HT1080 (cell line): ENCODE measurements at regions not wholly inside any gene's neighbourhood (a gene's known extent, or its start where the extent isn't known, plus 50 kb on each side); places are given as distances from the start of the nearest gene placed in this dataset.

Source experiments
- DNase-seq: peaks from one replicate; pipeline ENCODE4 v3.0.0-alpha.2; 2015; ENCODE audit warnings: low read depth

DNA sequence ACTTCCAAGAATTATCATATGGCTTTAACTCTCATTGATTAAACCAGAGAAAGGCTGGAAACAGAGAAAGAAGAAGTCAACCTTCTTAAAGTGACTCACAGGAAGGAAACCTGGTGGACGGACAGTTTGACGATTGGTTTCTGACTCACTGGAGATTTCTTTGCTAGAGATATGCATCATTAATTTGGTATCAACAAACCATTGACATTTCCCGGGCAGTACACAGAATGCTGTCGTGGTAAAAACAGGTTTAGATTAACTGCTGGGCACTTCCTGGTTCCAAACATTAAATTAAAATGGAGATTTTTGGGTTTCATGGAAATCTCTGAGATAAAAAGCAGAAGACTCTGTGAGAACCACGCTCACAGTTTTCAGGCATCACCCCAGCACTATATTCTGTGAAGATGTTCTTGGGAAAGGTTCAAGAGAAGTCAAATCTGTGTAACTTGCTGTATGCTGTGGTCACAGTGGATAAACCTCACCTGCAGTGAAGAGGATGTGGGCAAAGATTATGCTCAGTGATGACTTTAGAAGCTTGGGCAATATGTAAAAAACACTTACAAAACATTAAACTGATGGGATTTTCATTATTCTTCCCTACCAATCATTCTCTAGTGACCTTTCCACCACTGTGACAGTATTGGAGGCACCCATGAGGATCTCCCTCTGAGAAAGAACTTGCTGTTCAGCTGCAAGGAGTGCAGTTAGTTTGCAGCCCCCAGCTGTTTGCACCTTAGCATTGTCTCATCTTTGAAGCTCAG, 61.1 kb upstream of the CD44 start:
- peak; percentile 92 for DNase-seq

DNA sequence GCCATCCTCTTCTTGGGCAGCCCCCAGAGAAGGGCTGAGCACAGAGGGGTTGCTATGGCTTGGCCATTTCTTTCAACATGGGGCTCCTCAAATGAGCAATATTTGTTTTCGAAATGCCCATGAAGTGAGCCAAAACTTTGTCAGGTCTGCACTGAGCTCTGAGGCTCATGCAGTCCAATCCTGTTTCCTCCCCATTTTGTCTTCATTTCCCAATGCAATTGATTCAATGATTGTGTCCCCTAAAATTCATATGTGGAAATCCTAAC, 60.6 kb upstream of the CD44 start:
- DNase-seq = no peak

DNA sequence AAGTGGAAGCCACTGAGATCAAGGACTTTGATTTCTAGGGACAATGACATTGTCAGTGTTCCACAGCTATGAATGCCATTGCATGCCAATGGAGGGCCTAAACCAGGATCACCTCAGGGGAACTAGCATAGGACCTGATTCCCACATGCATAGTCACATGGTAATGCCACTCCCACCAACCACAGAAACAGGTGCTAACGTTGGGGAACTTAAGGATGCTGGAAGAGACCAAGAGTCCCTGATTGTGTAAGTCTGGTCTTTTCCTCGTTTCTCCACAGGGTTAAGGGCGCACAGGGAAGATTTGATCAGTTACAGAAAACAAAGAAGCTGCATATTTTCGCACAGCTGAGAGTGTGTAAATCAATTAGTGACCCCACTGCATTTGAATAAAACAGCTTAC, 59.4 kb upstream of the CD44 start:
- DNase-seq = no peak

DNA sequence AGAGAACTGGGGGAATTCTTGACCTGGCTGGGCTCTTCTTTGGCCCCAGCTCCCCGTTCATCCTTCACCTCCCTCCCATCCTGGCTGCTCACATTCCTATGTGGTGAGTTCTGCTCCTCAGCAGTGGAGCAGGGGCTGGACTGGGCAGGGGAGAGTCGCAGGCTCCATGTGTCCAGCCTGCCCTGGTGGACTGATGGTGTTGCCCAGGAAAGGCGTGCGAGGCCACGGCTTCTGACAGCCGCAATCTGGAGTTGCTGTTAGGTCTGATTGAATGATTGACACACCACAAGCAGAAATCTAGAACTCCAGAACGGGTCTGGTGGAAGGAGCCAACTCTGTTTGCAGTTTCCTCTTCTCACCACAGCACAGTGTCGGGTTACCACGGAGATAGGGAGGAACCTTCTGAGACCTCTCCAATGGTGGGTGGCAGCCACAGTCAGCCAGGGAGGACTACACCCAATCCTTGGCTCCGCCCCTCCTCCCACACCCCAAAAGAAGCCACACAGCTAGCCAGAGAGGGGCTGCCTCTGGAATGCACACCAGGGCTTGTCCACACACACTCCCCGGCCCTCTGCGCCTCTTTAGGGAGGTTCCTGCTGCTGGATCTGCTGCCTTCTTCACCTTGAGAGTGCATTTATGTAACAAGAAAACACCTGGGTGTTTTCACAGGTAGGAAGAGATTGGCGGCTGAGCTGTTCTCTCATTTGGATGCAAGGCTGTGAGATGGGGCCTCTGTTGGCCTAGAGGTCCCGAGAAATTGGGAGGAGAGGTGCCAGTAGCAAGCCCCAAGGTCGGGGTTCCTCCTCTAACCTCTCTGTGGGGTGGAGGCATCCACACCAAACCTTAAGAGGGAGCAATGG, 56.4 kb upstream of the CD44 start:
- peak; percentile 98 for DNase-seq

DNA sequence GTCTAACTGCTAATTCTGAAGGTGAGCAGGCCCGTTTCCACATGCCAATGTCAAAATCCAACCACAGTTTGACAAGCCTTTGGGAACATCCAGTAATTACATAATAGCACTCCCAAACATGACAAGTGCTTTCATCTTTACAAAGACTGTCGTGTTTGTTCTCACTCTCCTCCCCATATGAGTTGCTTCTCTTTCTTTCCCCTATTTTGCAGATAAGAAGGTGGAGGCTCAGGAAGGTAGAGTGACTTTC, 55.9 kb upstream of the CD44 start:
- DNase-seq = no peak

DNA sequence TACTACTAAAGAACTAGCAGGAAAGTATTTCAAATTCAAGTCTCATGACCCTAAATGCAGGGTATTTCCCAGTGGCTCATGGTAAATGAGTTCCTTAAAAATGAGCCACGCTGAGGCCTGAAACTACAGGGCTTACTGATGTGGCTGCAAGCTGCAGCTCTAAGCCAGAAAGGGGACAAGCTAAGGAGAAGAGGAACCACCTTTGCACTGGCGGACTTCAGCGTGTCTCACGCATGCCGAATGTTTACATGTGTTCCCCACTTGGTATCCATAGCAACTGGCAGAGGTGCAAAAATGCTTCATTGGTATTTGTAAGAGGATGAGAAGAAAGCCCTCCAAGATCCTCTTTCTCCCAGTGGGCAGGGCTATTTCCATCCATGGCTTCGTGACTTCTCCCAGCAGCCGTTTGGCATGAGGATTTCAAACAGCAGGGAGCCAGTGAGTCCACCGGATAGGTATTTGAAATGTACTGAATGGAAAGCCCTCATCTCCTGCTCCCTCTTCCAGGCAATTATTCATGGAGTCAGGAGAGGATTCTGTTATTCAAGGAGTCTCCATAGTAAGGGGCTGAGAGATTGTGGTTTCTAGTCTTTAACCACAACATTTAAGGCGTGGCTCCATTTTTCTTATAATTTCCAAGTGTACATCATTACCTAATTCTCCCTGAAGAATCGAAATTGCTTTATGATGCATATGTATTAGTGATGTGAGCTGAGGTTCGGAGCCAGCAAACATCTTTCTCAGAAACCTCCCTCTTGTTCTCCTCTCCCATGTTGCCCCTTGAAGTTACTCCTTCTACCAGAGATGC, 55.3 kb upstream of the CD44 start:
- peak; percentile 100 for DNase-seq

DNA sequence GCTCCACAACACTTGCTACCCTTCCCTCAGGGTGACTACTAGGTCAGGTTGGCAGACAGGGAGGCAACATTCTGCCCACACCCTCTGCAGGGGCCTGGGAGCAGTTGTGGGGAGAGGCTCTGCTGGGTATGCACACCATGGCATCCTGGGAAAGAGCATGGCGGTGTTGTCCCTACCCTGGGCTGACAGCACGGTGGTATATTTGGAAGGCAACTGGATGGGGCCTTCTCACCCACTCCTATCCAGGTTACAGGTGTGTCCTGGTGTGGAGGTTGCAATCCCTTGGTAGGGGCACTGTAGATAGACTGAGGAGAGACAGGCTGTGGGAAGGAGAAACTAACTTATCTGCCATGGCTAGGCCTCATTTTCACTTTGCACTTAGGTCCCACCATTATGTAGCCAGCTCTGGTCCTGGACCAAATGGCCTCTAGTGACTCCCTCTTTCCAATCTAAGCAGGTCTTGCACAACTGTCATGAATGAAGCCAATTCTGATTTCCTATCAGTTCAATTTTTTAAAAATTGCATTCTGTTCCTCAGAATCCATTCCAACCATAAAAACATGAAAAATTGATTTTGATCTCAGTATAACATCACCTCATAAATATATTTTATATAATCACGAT, 54.0 kb upstream of the CD44 start:
- DNase-seq = no peak

DNA sequence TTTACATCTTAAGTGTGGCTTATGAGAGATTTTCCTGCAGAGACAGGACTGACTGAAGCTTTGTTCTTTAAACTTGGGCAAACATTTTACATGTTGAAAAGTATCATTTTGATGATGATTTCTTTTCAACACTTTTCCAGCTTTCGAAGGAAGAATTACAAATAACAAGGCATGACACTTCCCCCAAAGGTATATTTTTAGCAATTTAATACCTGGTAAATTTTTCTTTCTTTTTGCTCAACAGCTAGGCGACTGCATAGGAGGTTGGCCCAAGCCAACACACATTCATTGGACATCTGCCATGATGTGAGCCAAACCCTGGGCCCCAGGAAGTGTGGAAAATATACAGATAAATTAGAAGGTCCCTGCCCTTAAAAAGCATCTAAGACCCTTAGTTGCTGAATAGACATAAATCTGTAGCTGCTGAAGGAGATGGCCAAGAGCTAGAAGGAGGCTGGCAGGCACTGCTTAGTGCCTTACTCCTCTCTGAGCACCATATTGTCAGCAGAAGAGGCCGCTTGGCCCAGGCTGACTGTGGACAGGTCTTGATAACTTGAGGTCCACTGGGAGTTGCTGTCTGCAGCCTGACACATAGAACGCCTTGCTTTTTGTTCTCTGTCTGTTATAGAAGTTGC, 53.3 kb upstream of the CD44 start:
- no peak for DNase-seq

DNA sequence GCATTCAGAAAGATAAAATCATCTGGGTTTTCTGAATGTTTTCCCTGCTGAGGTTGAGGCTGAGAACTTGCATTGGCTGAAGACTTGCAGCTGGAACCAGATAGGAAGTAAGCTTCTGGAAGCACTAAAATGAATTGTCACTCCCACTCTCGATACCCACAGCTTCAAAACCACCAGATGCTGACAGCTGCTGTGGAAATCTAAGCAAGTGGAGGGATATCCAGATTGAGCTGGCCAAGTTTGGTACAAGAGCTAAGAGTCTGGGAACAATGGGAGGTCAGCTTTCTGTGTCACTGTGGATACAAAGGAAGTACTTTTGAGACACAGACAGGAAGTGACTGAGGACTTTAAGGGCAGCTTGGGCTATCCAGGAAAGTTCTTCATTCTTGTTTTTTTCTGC, 51.3 kb upstream of the CD44 start:
- DNase-seq = peak; percentile 71

DNA sequence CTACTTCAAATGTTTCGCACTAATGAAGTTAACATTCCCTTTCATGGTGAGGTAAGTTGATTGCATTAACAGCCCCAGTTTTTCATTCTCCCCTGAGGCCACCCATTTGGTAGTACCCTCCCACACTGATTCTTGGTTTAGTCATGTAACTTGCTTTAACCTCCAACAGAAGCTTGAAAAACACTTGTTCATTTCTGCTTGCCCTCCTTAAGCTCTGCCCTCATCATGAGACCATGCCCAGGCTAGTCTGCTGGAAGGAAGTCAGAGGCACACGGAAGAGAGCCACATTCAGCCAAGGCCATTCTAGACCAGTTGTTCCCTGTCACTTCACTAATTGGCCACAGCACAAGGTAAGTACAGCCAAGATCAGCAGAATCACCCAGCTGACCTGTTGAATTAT, 50.7 kb upstream of the CD44 start:
- no peak for DNase-seq

DNA sequence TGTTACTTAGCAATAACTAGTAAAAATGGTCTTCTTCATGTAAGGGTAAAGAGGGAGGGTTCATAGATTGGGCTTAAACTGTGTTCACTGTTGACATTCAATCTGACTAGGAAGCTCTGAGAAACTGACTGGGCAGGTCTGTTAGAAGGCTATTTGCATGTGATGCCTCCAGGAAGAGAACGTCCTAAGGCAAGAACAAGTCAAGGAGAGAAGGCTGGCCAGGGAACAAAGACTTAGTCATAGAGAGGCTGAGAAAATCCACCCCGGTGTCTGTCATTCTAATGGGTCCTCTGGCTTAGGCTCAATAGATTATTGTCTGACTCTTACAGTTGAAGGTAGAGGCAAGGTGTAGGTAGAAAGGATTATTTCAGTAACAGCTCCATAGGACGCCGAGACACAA, 50.3 kb upstream of the CD44 start:
- DNase-seq = peak; percentile 68
